ENCODE measurements at regions not wholly inside any gene's neighbourhood (a gene's known extent, or its start where the extent isn't known, plus 50 kb on each side); places are given as distances from the start of the nearest gene placed in this dataset.

GRCh38 chr3:117417411-117417810 lies 707.8 kb downstream of the TUSC7 start:
- no peak for DNase-seq

- no peak for DNase-seq
These were observed 717.5 kb downstream of the TUSC7 start for GRCh38 chr3:117427081-117427480.

GRCh38 chr3:117433427-117433826 lies 723.8 kb downstream of the TUSC7 start:
- DNase-seq = no peak

GRCh38 chr3:117434661-117435412 lies 725.3 kb downstream of the TUSC7 start:
- DNase-seq = no peak

- no peak for DNase-seq
These were observed 725.9 kb downstream of the TUSC7 start for GRCh38 chr3:117435506-117435905.

GRCh38 chr3:117439812-117440211 lies 730.2 kb downstream of the TUSC7 start:
- no peak for DNase-seq

GRCh38 chr3:117441851-117442250 lies 732.3 kb downstream of the TUSC7 start:
- no peak for DNase-seq

- DNase-seq = no peak
These were observed 733.0 kb downstream of the TUSC7 start for GRCh38 chr3:117442566-117442965.

GRCh38 chr3:117443014-117443413 lies 733.4 kb downstream of the TUSC7 start:
- DNase-seq = no peak

GRCh38 chr3:117444175-117444574 lies 734.6 kb downstream of the TUSC7 start:
- DNase-seq = no peak

GRCh38 chr3:117447419-117447818 lies 737.8 kb downstream of the TUSC7 start:
- DNase-seq = no peak

GRCh38 chr3:117450026-117450425 lies 740.4 kb downstream of the TUSC7 start:
- DNase-seq = no peak

GRCh38 chr3:117454254-117454653 lies 744.7 kb downstream of the TUSC7 start:
- DNase-seq = no peak

- no peak for DNase-seq
These were observed 745.3 kb downstream of the TUSC7 start for GRCh38 chr3:117454908-117455307.

GRCh38 chr3:117455782-117456181 lies 746.2 kb downstream of the TUSC7 start:
- DNase-seq = no peak

GRCh38 chr3:117463276-117464115 lies 753.9 kb downstream of the TUSC7 start:
- DNase-seq = no peak

GRCh38 chr3:117471831-117472230 lies 762.3 kb downstream of the TUSC7 start:
- DNase-seq = no peak

GRCh38 chr3:117473981-117474538 lies 764.5 kb downstream of the TUSC7 start:
- DNase-seq = no peak

GRCh38 chr3:117476572-117476971 lies 767.0 kb downstream of the TUSC7 start:
- DNase-seq = no peak

- no peak for DNase-seq
These were observed 767.7 kb downstream of the TUSC7 start for GRCh38 chr3:117477214-117477755.

GRCh38 chr3:117479095-117479494 lies 769.5 kb downstream of the TUSC7 start:
- no peak for DNase-seq

GRCh38 chr3:117480525-117480924 lies 770.9 kb downstream of the TUSC7 start:
- DNase-seq = no peak

GRCh38 chr3:117480972-117481371 lies 771.4 kb downstream of the TUSC7 start:
- no peak for DNase-seq

GRCh38 chr3:117483839-117484238 lies 774.3 kb downstream of the TUSC7 start:
- no peak for DNase-seq
